HG03064 (cell line): ENCODE measurements at regions not wholly inside any gene's neighbourhood (a gene's known extent, or its start where the extent isn't known, plus 50 kb on each side); places are given as distances from the start of the nearest gene placed in this dataset.
"Not testable (repeated sequence)": the region's sequence is repeated elsewhere in the genome, so short reads cannot be mapped to it uniquely, and the experiment has no call there.

Experiments used
- ATAC-seq: cut with Tn5 transposase; IDR thresholded peaks from one replicate; pipeline ENCODE4 v1.9.1; 2021; ENCODE audit warnings: low read depth; ENCODE audit not compliant: unreplicated experiment

DNA sequence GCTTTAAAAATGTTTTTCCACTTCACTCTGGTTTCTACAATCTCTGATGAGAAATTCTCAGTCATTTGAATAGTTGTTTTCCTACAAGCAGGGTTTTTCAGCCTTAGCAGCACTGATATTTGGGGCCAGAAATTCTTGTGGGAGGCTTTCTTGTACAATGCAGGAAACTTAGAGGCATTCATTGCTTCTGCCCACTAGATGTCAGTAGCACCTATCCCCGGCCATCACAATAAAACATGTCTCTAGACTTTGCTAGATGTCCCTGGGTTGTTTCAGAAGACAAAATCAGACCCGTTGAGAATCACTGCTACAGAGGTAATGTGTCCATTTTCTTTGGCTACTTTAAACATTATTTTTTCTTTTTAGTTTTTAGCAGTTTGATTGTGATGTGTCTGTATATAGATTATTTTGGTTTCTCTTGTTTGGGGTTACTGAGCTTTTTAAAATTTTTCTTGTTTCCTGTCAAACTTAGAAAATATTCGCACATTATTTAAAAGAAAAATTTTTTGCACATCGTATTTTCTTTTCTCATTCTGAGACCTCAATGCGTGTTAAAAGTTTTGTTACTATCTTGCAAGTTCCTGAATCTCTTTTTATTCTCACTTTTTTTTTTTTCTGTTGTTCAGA lies 60.8 kb upstream of the CCDC179 start:
- ATAC-seq, result peak; percentile 78

DNA sequence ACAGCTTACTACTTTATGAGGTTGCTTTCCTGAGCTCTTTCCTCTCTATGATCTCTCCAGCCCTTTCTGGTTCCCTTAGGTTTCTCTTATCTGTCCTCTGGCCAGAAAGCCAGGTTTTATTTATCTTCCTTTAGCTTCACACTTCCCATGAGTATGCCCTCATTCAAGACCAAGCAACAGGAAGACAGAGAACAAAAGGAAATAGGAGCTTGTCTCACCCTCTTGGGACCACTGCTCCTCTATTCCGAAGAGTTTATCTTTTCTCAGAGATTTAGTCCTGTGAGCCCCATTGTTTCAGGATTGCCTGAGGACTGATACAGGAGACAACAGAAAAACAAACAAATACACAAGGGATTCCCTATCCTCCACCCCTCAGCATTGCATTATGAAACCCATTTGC lies 62.4 kb upstream of the CCDC179 start:
- no peak for ATAC-seq

DNA sequence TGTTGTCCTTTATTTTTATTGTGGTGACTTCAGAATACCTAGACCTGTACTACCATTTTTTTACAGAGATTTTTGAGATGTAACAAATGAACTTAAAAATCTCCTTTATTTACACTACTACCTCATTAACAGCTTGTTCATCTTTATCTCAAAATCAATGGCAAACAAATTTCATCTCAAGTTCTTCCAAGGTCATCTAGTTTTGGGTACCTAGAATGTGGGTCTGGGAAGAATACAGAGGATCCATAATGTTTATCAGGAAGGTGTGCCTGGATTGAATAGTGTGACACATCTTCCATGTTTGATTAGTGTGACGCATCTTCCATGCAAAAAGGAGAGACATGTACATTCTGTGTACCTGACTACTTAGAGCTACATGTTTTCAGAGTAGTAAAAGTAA lies 63.3 kb upstream of the CCDC179 start:
- ATAC-seq, result no peak

DNA sequence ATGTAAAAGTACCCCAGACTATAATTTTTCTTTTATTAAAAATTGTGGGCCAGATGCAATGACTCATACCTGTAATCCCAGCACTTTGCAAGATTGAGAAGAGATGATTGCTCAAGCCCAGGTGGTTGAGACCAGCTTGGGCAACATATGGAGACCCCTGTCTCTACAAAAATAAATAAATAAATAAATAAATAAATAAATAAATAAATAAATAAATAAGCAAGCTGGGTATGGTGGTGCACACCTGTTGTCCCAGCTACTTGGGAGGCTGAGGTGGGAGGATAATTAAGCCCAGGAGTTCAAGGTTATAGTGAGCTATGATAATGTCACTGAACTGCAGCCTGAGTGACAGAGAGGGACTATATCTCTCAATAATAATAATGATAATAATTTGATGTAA lies 66.1 kb upstream of the CCDC179 start:
- no peak for ATAC-seq

DNA sequence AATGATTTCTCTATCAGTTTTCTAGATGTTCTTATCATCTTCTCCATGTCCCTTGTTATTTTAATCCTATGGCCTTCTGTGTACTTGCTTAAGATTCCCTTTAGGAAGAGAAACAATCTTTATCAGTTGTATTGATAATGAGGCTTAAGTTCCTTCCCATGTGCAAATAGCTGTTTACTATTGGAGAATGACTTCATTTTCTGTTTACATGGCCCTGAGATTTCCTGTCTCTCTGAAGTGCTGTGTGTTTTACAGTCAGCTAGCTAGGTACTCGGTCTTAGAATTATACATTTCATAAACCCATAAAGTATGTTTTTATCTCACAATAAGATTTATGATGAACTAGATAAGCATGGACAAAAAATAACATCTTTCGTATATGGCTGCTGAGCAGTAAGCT lies 67.5 kb upstream of the CCDC179 start:
- ATAC-seq, result no peak

DNA sequence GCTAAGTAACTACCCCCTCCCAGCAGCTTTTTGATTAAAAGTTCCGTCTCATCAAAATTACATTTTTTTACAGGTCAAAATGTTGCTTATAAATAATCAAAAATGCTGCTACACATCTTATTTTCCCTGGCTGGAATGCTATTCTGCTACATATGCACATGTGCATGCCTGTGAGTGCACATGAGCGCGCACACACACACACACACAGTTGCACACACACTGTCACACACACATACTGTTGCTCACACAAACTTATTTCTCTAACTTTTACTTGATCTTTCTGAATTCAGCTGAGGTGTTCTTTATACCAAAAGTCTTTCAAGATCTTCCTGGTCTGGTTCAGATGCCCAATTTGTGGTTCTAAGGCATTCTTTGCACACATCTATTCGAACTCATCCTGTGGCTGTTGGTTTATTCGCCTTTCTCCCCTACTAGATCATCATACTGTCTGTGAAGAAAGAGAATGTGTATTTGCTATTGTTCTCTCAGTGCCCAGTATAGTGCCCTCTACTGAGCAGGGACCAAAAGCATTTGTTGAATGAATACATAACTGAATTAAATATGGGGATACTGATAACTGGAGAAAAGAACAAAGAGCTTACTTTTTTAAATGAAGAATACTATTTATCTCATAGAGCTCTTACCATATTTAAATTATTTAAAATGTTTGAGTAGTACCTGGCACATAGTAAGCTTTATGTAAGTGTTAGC lies 68.1 kb upstream of the CCDC179 start:
- no peak for ATAC-seq

DNA sequence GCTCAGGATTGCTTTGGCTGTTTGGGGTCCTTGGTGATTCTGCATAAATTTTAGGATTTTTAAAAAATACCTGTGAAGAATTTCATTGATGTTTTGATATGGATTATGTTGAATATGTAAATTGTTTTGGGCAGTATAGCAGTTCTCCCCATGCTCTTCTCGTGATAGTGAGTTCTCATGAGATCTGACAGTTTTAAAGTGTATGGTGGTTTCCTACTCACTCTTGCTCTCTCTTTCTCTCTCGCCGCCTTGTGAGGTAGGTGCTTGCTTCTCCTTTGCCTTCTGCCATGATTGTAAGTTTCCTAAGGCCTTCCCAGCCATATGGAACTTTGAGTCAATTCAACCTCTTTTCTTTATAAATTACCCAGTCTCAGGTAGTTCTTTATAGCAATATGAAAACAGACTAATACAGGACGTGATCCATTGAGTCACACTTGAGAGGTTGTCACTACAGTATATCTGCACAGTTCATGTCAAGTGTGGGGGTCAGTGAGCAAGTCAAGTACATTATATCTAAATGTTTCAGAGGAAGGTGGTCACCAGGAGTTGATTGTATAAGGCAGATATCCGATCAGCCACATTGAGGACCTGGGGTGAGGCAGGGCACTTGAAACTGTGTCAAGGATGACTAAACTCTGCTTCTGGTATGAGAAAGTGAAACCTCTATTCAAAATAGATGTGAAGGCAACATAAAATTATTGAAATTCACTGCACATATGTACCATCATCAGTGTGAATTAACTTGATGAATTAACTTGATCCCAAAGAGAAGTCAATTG lies 70.7 kb upstream of the CCDC179 start:
- peak; percentile 93 for ATAC-seq

DNA sequence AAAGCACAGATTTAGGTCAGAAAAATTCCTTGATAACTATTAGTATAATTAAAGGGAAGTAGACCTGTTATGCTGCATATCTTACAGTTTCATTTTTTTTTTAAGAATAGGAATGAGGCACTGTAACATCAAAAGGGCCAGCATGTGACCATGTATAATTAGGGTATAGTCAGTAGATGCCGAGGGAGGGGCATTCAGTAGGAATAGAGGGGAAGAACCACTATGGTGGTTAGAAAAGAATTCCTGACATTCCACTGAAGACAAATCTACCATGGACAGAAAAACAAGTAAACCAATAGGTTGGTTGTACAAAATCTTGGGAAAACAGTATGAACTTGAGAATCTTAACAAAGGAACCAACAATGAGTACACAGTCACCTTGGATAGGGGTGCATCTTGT lies 78.4 kb upstream of the CCDC179 start:
- ATAC-seq, result no peak

DNA sequence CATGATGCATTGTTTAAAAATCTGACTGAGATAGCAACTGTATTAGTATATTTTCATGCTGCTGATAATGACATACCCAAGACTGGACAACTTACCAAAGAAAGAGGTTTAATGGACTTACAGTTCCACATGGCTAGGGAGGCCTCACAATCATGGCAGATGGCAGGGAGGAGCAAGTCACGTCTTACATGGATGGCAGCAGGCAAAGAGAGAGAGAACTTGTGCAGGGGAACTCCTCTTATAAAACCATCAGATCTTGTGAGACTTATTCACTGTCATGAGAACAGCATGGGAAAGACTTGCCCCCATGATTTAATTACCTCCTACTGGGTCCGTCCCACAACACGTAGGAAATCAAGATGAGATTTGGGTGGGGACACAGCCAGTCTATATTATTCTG lies 81.3 kb upstream of the CCDC179 start:
- not testable (repeated sequence) for ATAC-seq

DNA sequence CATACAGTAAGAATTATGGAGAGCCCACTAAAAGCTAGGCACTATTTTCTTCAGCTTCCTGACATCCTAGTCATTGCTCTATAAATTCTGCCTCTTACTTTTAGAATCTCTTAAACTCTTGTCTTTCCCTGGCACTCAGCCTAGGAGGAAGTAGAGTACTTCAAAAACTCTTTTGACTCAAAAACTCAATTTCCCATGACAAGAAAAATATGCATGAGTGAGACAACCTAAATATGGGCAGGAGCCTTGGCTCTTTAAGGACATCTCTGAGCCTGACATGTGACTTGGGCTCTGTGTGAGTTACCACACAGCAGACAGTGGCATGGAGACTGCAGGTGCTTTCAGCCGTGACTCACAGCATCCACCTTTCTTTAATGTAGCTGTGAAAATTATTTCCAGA lies 97.5 kb upstream of the CCDC179 start:
- no peak for ATAC-seq

DNA sequence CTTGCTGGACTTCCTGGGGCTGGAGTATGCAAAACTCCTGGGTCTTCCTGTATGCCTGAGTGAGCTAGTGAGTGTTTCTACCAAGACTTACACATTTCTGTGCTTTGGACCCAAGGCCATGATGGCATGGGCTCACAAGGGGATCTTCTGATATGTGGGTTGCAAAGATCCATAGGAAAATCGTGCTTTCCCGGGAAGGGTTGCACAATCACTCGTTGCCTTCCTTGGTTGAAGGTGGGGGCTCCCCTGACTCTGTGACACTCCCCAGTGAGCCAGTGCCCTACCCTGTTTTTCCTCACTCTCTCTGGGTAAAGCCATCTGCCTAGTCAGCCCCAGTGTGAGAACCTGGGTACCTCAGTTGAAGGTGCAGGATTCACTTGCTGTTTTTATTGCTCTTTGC lies 114.0 kb upstream of the CCDC179 start:
- ATAC-seq, result no peak

DNA sequence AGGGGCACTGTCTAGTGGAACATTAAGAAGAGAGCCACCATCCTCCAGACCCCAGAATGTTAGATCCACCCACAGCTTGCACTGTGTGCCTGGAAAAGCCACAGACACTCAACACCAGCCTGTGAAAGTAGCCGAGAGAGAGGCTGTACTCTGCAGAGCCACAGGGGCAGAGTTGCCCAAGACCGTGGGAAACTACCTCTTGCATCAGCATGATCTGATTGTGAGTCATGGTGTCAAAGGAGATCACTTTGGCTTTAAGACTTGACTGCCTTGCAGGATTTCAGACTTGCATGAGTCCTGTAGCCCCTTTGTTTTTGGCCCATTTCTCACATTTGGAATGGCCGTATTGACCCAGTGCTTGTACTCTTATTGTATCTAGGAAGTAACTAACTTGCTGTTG lies 115.9 kb upstream of the CCDC179 start:
- ATAC-seq, result no peak

DNA sequence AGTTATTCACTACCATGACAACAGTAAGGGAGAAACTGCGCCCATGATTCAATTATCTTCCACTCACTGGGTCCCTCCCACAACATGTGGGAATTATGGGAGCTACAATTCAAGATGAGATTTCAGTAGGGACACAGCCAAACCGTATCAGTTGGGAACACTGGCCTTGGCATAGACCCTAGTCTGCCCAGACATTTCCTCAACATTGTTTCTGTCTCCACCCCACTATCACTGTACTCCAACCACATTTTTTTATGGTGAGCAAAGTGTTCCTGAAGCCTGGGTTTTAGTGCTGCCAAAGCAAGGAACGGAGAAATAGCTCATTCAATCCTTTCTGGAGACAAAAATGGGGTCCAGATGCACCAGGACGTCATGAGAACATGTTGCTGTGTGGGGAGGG lies 122.6 kb upstream of the CCDC179 start:
- ATAC-seq, result no peak

DNA sequence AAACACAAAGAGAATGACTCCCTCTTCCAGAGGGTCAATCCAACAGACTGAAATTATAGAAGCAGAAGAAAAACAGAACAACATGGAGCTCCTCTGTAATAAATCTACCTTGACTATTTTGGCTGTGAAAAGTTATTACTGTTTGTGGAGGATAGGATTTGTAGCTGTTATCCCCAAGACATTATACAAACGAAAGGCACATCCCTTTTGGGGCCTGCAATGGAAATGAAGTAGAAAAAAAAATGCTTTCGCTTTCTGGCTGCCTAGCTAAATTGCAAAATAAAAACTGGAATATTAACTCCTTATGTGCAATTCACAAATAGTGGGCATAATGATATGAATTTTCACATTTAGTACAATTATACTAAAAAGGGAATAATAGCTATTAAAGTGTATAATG lies 123.8 kb upstream of the CCDC179 start:
- no peak for ATAC-seq

DNA sequence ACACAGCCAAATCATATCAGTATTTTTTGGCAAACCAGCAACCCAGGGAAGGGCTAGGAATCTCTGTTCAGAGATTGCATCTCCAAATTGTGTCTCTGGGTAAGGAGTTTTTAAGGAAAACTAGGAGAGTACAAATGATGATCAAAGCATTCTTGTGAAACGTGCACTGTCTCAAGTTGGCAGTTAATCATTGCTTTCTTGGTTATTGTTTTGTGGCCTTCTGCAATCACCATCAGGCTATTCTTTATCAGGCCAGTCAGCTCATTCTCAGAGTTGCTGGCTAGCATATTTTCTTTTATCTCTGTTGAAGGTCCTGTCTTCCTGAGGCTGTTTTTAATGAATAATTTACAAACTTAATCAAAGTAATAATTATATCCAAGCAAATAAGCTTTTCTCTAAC lies 129.1 kb upstream of the CCDC179 start:
- no peak for ATAC-seq

DNA sequence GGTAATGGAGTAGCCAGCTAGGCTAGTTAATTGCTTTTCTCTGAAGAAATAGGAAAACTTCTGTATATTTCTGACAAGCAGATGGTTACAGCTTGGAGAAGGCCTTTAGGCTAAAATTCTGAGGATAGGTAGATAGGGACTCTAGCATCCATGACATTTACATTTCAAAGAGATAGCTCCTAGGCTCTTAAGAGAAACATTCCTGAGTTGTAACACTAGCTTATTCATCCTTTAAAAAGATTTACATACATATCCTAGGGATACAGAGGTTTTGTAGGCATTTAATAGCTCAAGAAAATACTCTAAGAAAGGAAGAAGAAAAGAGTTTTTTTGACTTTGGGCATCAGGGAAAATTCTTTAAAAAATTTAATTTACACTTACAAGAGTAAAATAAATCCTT lies 130.9 kb upstream of the CCDC179 start:
- ATAC-seq, result no peak

DNA sequence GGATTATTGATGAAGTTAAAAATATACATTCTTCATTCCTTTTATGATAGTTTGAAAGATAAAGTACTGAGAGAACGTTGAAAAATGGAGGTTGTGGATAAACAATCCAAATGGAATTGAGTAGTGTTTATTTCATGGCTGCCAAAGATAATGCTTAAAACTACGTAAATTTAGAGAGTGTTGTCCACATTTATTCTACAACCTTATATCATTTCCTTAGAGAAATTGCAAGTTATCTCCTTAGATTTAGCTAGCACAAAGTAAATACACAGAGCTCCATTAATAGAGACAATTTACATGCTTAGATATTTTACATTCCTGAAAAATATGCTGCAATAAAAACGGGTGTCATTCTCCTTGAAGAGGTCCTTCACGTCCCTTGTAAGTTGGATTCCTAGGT lies 146.5 kb upstream of the CCDC179 start:
- no peak for ATAC-seq

DNA sequence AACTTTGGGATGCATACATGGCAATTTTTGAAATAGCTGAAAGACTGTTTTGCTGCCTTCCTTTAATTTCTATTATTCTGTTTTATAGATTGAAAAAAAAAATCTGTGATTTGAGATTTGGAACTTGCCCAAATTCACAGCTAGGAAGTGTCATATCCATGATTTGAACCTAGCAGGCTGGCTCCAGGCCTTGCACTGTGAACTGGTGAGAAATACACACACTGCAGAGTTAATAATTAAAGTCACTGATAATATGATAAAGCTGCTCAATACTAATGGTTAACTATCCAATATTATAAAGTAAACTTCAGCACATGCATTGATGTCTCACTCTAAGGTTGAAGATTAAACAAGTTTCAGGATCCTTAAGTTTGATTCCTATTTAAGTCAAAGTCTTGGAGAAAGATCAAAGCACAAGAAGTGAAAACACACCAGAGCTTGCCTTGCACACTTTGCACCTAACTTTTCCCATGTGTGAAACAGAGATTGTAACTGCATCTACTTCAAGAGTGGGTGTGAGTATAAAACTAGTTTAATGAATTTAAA lies 150.6 kb upstream of the CCDC179 start:
- no peak for ATAC-seq

DNA sequence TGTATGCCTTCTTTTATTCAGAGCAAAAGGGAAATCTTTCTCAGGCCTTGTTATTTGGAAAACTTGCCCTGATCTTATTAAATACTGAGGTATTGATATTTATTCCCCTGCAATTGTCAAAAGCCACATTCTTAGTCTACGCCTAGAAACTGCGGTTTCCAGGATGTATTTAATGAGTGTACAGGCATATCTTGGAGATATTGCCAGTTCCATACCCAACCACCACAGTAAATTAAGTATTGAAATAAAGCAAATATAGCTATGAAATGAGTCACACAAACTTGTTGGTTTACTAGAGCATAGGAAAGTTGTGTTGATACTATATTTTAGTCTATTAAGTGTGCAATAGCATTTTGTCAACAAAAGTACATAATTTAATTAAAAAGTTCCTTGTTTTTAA lies 152.7 kb upstream of the CCDC179 start:
- ATAC-seq, result no peak

DNA sequence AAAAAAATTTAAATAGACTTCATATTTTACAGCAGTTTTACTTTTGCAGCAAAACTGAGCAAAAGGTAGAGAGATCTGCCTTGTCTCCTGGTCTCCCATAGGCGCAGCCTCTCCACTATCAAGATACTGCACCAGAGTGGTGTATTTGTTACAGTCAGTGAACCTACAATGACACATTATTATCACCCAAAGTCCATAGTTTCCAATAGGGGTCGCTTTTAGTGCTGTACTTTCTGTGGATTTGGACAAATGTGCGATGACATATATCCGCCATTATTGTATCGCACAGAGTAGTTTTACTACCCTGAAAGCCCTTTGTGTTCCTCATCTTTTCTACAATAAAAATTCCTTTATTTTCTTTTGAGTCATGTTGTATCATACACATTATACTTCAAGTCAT lies 153.2 kb upstream of the CCDC179 start:
- no peak for ATAC-seq

DNA sequence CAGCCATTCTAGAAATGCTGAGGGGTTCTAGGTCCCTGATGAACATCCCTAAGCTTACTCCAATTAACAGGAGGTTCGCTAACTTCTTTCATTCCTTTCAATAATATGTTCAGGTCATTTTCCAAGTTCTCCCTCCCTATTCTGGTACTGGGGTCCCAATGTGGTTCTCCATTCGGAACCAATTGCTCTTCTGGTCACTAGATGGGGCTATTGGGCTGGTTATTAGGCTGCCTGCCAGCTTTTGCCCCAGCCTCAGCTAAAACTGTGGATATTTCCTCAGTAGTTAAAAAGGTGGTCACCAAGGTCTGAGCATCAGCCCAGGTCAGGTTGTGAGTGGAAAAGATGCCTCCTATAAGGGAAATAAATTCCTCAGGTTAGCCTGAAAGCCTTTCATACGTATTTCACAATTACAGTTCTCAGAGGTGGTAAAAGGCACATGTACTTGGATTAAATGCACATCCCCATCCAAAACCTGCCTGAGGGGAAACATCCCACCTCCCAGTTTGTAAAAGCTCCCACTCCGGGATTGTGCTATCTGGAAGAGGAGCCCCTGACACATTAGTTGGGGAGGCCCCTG lies 161.1 kb upstream of the CCDC179 start:
- ATAC-seq, result peak; percentile 47
